Germinal center (tissue), 1 donor: ENCODE measurements at regions not wholly inside any gene's neighbourhood (a gene's known extent, or its start where the extent isn't known, plus 50 kb on each side); places are given as distances from the start of the nearest gene placed in this dataset.
"Not testable (repeated sequence)": the region's sequence is repeated elsewhere in the genome, so short reads cannot be mapped to it uniquely, and the experiment has no call there.

Experiments
- DNase-seq: peaks from one replicate; pipeline ENCODE4 v3.0.0; 2012; ENCODE audit warnings: mixed read lengths, low spot score

GRCh38 chr16:25563700-25564099 lies 128.1 kb upstream of the HS3ST4 start:
- no peak for DNase-seq

DNA sequence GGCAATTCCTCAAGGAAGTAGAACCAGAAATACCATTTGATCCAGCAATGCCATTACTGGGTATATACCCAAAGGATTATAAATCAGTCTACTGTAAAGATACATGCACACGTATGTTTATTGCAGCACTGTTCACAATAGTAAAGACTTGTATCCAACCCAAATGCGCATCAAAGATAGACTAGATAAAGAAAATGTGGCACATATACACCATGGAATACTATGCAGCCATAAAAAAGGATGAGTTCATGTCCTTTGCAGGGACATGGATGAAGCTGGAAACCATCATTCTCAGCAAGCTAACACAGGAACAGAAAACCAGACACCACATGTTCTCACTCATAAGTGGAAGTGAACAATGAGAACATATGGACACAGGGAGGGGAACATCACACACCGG lies 130.0 kb upstream of the HS3ST4 start:
- DNase-seq: not testable (repeated sequence)

DNA sequence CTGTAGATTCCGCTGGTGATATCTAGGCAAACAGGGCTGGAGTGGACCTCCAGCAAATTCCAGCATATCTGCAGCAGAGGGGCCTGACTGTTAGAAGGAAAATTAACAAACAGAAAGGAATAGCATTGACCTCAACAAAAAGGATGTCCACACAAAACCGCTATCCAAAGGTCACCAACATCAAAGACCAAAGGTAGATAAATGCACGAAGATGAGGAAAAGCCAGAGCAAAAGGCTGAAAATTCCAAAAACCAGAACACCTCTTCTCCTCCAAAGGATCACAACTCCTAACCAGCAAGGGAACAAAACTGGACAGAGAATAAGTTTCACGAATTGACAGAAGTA lies 134.8 kb upstream of the HS3ST4 start:
- DNase-seq: not testable (repeated sequence)

GRCh38 chr16:25556289-25556967 lies 135.3 kb upstream of the HS3ST4 start:
- not testable (repeated sequence) for DNase-seq

- DNase-seq: no peak
Observed at GRCh38 chr16:25553711-25554436, 137.9 kb upstream of the HS3ST4 start.

GRCh38 chr16:25550647-25551046 lies 141.1 kb upstream of the HS3ST4 start:
- no peak for DNase-seq

GRCh38 chr16:25546791-25547190 lies 145.0 kb upstream of the HS3ST4 start:
- DNase-seq: no peak

DNA sequence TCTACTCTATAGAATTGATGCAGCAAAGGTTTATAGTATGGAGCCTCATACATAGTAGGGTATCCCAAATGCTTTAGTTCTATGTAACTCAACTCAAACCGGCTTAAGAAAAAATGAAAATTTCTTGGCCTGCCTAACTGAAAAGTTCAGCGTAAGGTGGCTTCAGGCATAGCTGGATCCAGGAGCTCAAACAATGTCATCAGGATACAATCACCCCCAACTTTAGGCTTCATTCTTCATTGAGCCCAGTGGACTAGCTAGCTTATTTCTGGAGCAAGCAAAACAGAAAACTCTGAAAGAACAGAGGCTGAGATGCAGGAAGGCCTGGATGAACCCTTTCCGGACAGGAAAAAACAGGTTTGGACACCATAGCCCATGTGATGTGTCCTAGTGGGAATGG lies 147.5 kb upstream of the HS3ST4 start:
- DNase-seq: no peak

DNA sequence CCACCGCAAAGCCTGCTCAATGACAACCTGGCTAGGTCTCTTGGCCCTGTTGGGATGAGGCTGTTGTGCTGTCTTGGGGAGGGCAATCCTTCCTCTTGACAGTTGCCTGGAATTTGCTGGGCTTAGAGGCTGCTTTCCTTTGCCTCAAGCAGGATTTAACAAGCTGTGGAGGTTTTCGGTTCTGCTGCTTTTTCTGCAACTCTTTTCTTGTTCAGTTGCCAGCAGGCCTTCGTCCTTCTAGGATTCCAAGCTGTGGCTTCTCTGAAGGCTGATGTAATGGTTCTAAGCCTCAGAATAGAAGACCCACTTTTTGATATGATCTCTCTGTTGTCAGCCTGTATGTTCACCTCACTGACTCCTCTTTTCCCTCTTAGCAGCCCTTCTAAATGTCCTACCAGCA lies 149.5 kb upstream of the HS3ST4 start:
- DNase-seq: no peak

- not testable (repeated sequence) for DNase-seq
Observed at GRCh38 chr16:25539767-25540166, 152.0 kb upstream of the HS3ST4 start.

- DNase-seq: no peak
Observed at GRCh38 chr16:25523183-25523582, 168.6 kb upstream of the HS3ST4 start.

DNA sequence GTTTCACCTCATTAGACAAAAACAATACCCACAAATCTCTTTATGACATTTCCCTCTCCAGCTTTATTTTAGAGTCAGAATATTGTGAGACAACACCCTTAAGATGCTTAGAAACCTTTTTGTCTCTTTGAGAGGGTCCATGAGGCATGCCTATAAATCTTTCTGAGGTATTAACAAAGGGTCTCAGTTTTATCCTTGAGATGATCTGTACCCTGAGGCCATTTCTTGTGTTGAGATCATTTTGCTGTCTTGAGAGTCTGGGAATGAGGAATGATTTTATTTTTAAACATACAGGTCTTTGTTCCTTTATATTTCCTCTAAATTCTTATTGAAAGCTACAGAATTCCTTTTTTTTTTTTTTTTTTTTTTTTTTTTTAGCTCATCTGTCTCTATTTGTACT lies 179.7 kb upstream of the HS3ST4 start:
- DNase-seq: no peak

GRCh38 chr16:25509456-25509855 lies 182.3 kb upstream of the HS3ST4 start:
- DNase-seq: no peak

GRCh38 chr16:25501530-25502255 lies 190.1 kb upstream of the HS3ST4 start:
- DNase-seq: no peak

- DNase-seq: no peak
Observed at GRCh38 chr16:25494292-25494691, 197.5 kb upstream of the HS3ST4 start.

- DNase-seq: no peak
Observed at GRCh38 chr16:25493136-25493811, 198.5 kb upstream of the HS3ST4 start.

DNA sequence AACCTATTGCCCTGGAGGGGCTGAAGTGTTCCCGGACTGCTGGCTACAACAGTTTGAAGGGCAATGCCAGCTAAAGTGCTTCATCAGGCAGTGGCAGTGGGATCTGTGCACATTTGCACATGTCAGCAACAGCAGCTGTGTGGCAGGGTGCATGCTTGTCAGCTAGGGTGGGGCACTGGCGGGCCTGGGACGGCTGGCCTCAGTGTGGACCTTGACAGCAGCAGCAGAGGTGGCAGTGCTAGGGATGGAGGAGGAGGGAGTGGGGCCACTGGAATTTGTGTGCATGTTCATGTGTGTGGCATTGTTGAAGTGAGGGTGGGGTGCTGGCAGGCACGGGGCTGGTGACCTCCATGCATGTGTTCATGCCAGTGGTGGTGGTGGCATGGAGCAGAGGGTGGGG lies 203.3 kb upstream of the HS3ST4 start:
- no peak for DNase-seq

DNA sequence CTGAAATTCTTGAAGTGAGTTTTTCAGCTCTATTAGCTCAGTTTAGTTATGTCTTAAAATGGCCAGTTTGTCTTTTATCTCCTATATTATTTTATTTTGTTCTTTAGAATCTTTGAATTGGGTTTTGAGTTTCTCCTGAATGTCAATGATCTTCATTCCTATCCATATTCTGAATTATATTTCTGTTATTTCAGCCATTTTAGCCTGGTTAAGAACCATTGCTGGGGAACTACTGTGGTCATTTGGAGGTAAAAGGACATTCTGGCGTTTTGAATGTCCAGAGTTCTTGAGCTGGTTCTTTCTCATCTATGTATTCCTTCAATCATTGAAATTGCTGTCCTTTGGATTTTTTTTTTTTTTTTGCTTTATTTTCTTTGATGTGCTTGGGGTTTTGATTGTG lies 203.9 kb upstream of the HS3ST4 start:
- DNase-seq: no peak

DNA sequence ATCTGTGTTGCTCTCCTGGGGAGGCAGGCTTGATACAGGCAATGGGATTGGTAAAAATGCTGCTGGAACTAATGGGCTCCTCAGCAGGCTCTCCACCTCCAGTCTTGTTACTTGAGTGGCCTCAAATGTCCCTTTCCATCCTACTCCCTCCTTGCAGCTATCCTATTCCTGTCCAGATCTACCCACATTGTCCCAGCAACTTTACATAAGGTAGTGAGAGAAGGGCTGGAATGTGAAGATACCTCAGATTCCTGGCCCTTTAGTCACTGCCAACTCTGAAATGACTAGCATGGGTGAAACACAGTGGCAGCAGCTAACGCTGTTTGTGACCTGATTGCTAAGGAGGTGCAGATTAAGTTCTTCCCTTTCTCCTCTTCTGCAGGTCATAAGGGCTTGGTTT lies 210.1 kb upstream of the HS3ST4 start:
- no peak for DNase-seq

- DNase-seq: no peak
Observed at GRCh38 chr16:25478476-25478875, 213.3 kb upstream of the HS3ST4 start.

DNA sequence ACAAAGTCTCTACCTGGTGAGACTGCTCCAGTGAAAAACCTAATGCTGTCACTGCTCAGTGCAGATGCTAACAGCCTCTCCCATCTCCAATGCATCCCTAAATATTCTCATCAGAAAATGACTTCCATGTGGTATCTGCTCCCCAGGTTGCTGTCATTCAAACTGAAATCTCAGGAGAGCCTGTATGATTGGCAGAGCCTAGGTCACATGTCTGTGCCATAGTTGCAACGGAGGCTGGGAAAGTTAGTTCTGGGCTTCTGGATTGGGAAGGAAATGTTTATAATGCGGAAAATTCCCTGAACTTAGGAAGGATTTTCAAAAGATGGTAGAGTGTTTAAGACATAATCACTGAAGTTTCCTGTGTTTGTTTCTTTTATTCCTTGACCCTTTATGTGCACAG lies 206.4 kb upstream of the ZKSCAN2 start:
- DNase-seq: no peak

DNA sequence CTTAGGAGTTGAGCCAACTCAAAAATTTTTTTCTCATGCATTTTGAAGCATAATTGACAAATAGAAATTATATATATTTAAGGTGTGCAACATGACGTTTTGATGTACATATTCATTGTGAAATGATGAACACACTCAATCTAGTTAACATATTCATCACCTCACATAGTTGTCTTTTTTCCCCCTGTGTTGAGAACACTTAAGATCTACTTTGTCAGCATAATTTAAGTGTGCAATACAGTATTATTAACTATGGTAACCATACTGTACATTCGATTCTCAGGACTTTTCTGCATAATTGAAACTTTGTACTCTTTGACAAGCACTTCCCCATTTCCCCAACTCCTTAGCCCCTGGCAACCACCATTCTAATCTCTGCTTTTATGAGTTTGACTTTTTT lies 192.2 kb upstream of the ZKSCAN2 start:
- DNase-seq: no peak

GRCh38 chr16:25443994-25444393 lies 186.3 kb upstream of the ZKSCAN2 start:
- no peak for DNase-seq
